ENCODE measurements at regions not wholly inside any gene's neighbourhood (a gene's known extent, or its start where the extent isn't known, plus 50 kb on each side); places are given as distances from the start of the nearest gene placed in this dataset.

- no peak for TF ChIP-seq CTCF (IDR thresholded peaks at IDR 0.05)
- no peak for TF ChIP-seq POLR2AphosphoS5 (IDR thresholded peaks at IDR 0.05)
- TF ChIP-seq POLR2A (IDR thresholded peaks at IDR 0.05) = no peak
These were observed 220.1 kb downstream of the FOXO1 start for GRCh38 chr13:40446365-40446764.

Measured in breast epithelium (tissue), 3 donors.